ENCODE measurements at regions not wholly inside any gene's neighbourhood (a gene's known extent, or its start where the extent isn't known, plus 50 kb on each side); places are given as distances from the start of the nearest gene placed in this dataset.

GRCh38 chr6:62740596-62740995 lies 454.6 kb upstream of the KHDRBS2 start:
- no peak for TF ChIP-seq CTCF (IDR thresholded peaks at IDR 0.05)
- no peak for TF ChIP-seq MYC (IDR thresholded peaks at IDR 0.05; ENCODE audit: borderline replicate concordance, low read length)
- TF ChIP-seq USF2 (IDR thresholded peaks at IDR 0.05) = no peak
- no peak for TF ChIP-seq EP300 (IDR thresholded peaks at IDR 0.05)
- TF ChIP-seq KDM1A (IDR thresholded peaks at IDR 0.05; ENCODE audit: low read depth) = no peak
